GM13976 (cell line): ENCODE measurements at regions not wholly inside any gene's neighbourhood (a gene's known extent, or its start where the extent isn't known, plus 50 kb on each side); places are given as distances from the start of the nearest gene placed in this dataset.

Experiments used
- DNase-seq: peaks from one replicate; pipeline ENCODE4 v3.0.0; 2012; ENCODE audit warnings: low spot score
- in situ Hi-C: fragments of 300-500 bp; cut with MboI; formaldehyde crosslinking; loops from one replicate; pipeline ENCODE4 v1.12.0; 2022; ENCODE audit warnings: low sequenced_read_pairs, mixed read lengths, inconsistent platforms; ENCODE audit not compliant: unreplicated experiment
- TF ChIP-seq, protein P1 (sequence below): IDR thresholded peaks from 2 replicates; pipeline ENCODE4 v1.5.1; 2012; ENCODE audit warnings: borderline replicate concordance, mild to moderate bottlenecking; ENCODE audit not compliant: insufficient read depth; ENCODE audit errors: extremely low read depth, missing control alignments, control extremely low read depth

- in situ Hi-C loops: no loop called here
- TF ChIP-seq, protein P1, sequence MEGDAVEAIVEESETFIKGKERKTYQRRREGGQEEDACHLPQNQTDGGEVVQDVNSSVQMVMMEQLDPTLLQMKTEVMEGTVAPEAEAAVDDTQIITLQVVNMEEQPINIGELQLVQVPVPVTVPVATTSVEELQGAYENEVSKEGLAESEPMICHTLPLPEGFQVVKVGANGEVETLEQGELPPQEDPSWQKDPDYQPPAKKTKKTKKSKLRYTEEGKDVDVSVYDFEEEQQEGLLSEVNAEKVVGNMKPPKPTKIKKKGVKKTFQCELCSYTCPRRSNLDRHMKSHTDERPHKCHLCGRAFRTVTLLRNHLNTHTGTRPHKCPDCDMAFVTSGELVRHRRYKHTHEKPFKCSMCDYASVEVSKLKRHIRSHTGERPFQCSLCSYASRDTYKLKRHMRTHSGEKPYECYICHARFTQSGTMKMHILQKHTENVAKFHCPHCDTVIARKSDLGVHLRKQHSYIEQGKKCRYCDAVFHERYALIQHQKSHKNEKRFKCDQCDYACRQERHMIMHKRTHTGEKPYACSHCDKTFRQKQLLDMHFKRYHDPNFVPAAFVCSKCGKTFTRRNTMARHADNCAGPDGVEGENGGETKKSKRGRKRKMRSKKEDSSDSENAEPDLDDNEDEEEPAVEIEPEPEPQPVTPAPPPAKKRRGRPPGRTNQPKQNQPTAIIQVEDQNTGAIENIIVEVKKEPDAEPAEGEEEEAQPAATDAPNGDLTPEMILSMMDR: no peak
- DNase-seq: no peak
Observed at GRCh38 chr2:194424683-194425209, 1232.3 kb upstream of the SLC39A10 start.

- DNase-seq: no peak
- in situ Hi-C loops: no loop called here
- TF ChIP-seq, protein P1: no peak
Observed at GRCh38 chr2:194411221-194411620, 1245.8 kb upstream of the SLC39A10 start.

DNA sequence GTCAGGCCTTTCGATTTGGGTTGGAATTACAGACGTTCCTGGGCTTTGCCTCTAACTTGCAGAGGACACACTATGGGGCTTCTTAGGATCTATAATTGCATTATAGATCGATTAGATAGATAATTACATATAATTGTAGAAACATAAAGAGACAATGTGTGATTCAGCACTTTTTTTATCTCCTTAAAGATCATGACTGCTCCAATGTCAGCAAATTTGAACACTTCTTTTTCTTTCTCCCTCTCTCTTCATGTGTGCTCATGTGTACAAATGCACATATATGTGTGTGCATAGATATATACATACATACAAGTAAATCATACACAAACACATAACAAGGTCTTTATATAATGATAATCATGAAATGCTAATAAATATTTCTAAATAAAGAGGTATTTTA lies 1261.2 kb upstream of the SLC39A10 start:
- TF ChIP-seq, protein P1: no peak
- DNase-seq: no peak
- in situ Hi-C loops: no loop called here

- in situ Hi-C loops: no loop called here
- no peak for DNase-seq
Observed at GRCh38 chr2:194385376-194385775, 1271.7 kb upstream of the SLC39A10 start.

GRCh38 chr2:194383401-194383800 lies 1273.6 kb upstream of the SLC39A10 start:
- in situ Hi-C loops: no loop called here

More at GRCh38 chr2:194385376-194385775, 1271.7 kb upstream of the SLC39A10 start:
- TF ChIP-seq, protein P1: no peak

GRCh38 chr2:194382221-194382620 lies 1274.8 kb upstream of the SLC39A10 start:
- TF ChIP-seq, protein P1: no peak
- DNase-seq: no peak
- in situ Hi-C loops: no loop called here

More at GRCh38 chr2:194383401-194383800, 1273.6 kb upstream of the SLC39A10 start:
- TF ChIP-seq, protein P1: no peak
- no peak for DNase-seq
